ENCODE measurements at regions not wholly inside any gene's neighbourhood (a gene's known extent, or its start where the extent isn't known, plus 50 kb on each side); places are given as distances from the start of the nearest gene placed in this dataset.

DNA sequence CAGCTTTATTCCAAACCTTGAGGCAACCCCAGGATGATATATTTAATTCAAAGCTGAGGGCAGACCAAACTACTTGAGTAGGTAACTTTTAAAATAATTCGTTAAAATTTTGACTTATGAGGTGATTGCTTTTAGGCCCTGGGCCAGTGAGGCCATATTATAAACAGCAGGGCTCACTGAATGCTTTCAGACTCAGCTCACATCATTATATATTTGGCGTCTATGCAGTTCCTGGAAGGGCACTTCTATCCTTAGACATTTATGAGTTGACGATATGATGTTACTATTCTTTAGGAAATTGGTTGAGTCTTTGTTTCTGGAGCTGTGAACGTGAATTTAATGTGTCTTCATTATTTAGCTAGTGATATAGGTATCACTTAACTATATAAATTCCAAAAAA is 400.1 kb downstream of the PDHA2 start:
- no peak for DNase-seq (ENCODE audit: low read depth)
- TF ChIP-seq, protein P1, sequence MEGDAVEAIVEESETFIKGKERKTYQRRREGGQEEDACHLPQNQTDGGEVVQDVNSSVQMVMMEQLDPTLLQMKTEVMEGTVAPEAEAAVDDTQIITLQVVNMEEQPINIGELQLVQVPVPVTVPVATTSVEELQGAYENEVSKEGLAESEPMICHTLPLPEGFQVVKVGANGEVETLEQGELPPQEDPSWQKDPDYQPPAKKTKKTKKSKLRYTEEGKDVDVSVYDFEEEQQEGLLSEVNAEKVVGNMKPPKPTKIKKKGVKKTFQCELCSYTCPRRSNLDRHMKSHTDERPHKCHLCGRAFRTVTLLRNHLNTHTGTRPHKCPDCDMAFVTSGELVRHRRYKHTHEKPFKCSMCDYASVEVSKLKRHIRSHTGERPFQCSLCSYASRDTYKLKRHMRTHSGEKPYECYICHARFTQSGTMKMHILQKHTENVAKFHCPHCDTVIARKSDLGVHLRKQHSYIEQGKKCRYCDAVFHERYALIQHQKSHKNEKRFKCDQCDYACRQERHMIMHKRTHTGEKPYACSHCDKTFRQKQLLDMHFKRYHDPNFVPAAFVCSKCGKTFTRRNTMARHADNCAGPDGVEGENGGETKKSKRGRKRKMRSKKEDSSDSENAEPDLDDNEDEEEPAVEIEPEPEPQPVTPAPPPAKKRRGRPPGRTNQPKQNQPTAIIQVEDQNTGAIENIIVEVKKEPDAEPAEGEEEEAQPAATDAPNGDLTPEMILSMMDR (IDR thresholded peaks at IDR 0.05; ENCODE audit: control insufficient read depth, extremely low read depth, insufficient read depth): no peak
- no peak overlapping the region for H3K4me3 ChIP-seq (ENCODE audit: low read depth, low read length)

DNA sequence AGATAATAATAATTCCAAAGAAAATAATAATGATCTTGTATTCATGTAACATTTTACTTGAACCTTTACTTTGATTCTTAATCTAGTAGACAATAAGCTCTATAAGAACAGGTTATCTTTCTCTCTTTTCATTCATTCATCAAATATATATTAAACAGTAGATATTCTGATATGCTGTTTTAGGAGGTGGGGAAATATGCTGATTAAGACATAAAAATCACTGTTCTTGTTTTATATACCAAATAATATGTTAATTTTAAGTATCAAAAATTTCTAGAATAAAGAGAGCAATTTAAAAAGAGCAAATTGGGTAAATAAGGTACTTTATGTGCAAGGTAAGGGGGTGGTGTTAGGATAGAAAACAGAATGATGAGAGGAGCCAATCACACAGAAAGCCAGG is 401.9 kb downstream of the PDHA2 start:
- H3K4me3 ChIP-seq (ENCODE audit: low read depth, low read length): no peak overlapping the region
- no peak for DNase-seq (ENCODE audit: low read depth)
- TF ChIP-seq, protein P1 (IDR thresholded peaks at IDR 0.05; ENCODE audit: control insufficient read depth, extremely low read depth, insufficient read depth): no peak

DNA sequence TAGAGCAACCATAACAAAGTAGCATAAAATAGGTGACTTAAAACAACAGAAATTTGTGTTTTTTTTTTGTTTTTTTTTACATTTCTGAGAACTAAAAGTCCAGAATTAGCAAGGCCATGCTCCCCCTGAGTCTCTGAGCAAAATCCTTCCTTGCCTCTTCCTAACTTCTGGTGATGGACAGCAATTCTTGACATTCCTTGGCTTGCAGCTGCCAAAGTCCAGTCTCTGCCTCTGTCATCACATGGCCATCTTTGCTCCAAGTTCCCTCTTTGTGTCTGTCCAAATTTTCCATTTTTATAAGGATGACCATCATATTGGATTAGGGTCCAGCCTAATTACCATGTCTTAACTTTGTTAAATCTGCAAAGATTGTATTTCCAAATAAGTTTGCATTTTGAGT is 407.2 kb downstream of the PDHA2 start:
- DNase-seq (ENCODE audit: low read depth): no peak
- H3K4me3 ChIP-seq (ENCODE audit: low read depth, low read length): no peak overlapping the region
- TF ChIP-seq, protein P1 (IDR thresholded peaks at IDR 0.05; ENCODE audit: control insufficient read depth, extremely low read depth, insufficient read depth): no peak

GRCh38 chr4:96248225-96248624 is 408.3 kb downstream of the PDHA2 start:
- TF ChIP-seq, protein P1 (IDR thresholded peaks at IDR 0.05; ENCODE audit: control insufficient read depth, extremely low read depth, insufficient read depth): no peak
- no peak for DNase-seq (ENCODE audit: low read depth)
- H3K4me3 ChIP-seq (ENCODE audit: low read depth, low read length): no peak overlapping the region

DNA sequence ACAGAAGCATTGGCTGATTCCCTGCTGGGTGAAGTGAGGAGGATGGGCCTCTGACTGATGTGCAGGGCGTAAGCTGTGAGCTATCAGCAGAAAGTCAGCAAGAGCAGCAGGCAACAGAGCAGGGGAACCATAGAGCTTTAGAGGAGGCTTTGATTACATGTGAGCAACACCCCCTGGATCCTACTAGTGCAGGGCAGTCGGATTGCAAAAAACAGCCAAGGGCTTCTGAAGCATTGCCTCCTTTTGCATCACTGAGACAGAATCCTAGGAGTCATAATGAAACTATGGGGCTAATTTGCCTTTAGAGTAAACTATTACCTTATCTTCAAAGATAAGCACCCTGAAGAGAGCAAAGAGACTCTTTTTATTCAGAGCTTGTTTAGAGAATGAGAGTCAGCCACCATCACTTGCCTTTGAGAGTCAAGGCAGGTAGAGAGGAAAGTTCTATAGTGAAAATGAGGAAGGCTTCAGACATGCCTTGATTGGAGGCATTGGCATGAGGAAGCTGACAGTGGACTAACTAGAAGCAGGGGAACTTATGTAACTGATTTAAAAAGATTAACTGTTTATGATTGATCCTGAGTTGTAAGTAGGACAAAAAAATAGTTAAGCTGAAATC is 420.3 kb downstream of the PDHA2 start:
- TF ChIP-seq, protein P1 (IDR thresholded peaks at IDR 0.05; ENCODE audit: control insufficient read depth, extremely low read depth, insufficient read depth): no peak
- no peak for DNase-seq (ENCODE audit: low read depth)
- H3K4me3 ChIP-seq (ENCODE audit: low read depth, low read length): no peak overlapping the region

GRCh38 chr4:96262057-96262456 is 422.2 kb downstream of the PDHA2 start:
- DNase-seq (ENCODE audit: low read depth): no peak
- TF ChIP-seq, protein P1 (IDR thresholded peaks at IDR 0.05; ENCODE audit: control insufficient read depth, extremely low read depth, insufficient read depth): no peak
- H3K4me3 ChIP-seq (ENCODE audit: low read depth, low read length): no peak overlapping the region

GRCh38 chr4:96263291-96263690 is 423.4 kb downstream of the PDHA2 start:
- no peak overlapping the region for H3K4me3 ChIP-seq (ENCODE audit: low read depth, low read length)
- TF ChIP-seq, protein P1 (IDR thresholded peaks at IDR 0.05; ENCODE audit: control insufficient read depth, extremely low read depth, insufficient read depth): no peak
- DNase-seq (ENCODE audit: low read depth): no peak

Data from LNCaP clone FGC (cell line).